H1 (cell line): ENCODE measurements at regions not wholly inside any gene's neighbourhood (a gene's known extent, or its start where the extent isn't known, plus 50 kb on each side); places are given as distances from the start of the nearest gene placed in this dataset.

Experiments used
- CHD7 ChIP-seq: fragments of 300-600 bp; sonication (generic); IDR thresholded peaks from 2 replicates; pipeline ENCODE4 v1.7.1; 2012; ENCODE audit warnings: low read length, moderate library complexity, mild to moderate bottlenecking, inconsistent platforms; ENCODE audit not compliant: insufficient replicate concordance
- CREB1 ChIP-seq: IDR thresholded peaks from 2 replicates; pipeline ENCODE4 v1.6.1; 2012; ENCODE audit warnings: inconsistent platforms
- GTF2F1 ChIP-seq: IDR thresholded peaks from 2 replicates; pipeline ENCODE4 v1.6.1; 2012; ENCODE audit warnings: low read depth, low read length, improper control_type of control experiment, borderline replicate concordance
- HDAC6 ChIP-seq: IDR thresholded peaks from one replicate; pipeline ENCODE4 v1.7.1; 2012; ENCODE audit warnings: low read depth, mild to moderate bottlenecking, inconsistent platforms, low read length, moderate library complexity
- KDM1A ChIP-seq: fragments of 200-600, 300-600 bp; sonication (generic); IDR thresholded peaks from 2 replicates; pipeline ENCODE4 v1.7.1; 2016; ENCODE audit warnings: mild to moderate bottlenecking, low read length, borderline replicate concordance
- NANOG ChIP-seq: IDR thresholded peaks from 2 replicates; pipeline ENCODE4 v1.6.1; 2011; ENCODE audit warnings: low read length, low read depth, mild to moderate bottlenecking, inconsistent platforms; ENCODE audit not compliant: insufficient read depth, poor library complexity, severe bottlenecking
- RBBP5 ChIP-seq: IDR thresholded peaks from 2 replicates; pipeline ENCODE4 v1.7.1; 2012; ENCODE audit warnings: low read depth, mild to moderate bottlenecking, inconsistent platforms, low read length, moderate library complexity, borderline replicate concordance
- SIRT6 ChIP-seq: IDR thresholded peaks from one replicate; pipeline ENCODE4 v1.7.1; 2012; ENCODE audit warnings: low read length, inconsistent platforms
- SP1 ChIP-seq: IDR thresholded peaks from 2 replicates; pipeline ENCODE4 v1.6.1; 2011; ENCODE audit warnings: low read depth, low read length
- TCF12 ChIP-seq: IDR thresholded peaks from 2 replicates; pipeline ENCODE4 v1.6.1; 2011; ENCODE audit warnings: low read depth, mild to moderate bottlenecking, low read length

DNA sequence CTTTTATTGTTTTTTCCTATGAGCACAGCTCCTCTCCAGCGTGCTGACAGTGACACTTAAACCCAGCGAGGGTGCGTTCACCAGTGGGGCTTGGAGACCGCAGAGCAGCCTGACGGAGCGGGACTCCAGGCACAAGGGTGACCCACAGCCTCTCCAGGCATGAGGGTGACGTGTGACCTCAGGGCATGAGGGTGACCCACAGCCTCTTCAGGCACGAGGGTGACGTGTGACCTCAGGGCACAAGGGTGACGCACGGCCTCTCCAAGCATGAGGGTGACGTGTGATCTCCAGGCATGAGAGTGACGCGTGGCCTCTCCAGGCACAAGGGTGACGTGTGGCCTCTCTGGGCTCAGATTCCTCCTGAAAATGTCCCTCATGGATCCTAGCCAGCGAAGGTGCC is 164.3 kb upstream of the TCERG1L start (continued):
- TF ChIP-seq CHD7: no peak
- TF ChIP-seq NANOG: no peak
- no peak for TF ChIP-seq SIRT6
- no peak for TF ChIP-seq HDAC6
- no peak for TF ChIP-seq RBBP5
- no peak for TF ChIP-seq SP1
- no peak for TF ChIP-seq KDM1A
- TF ChIP-seq TCF12: no peak
- TF ChIP-seq CREB1: no peak
- TF ChIP-seq GTF2F1: no peak
- TF ChIP-seq, all 59 proteins: peak for 0
